Hepatocyte (in vitro differentiated cells): ENCODE measurements at regions not wholly inside any gene's neighbourhood (a gene's known extent, or its start where the extent isn't known, plus 50 kb on each side); places are given as distances from the start of the nearest gene placed in this dataset.
A peak's percentile ranks its signal among the peaks of the same experiment; 100 is the strongest.

Source experiments
- DNase-seq: peaks from one replicate; pipeline ENCODE4 v3.0.0-alpha.2; 2016; ENCODE audit warnings: low spot score
- H2AFZ ChIP-seq: fragments of 200-600 bp; sonication (generic); 2 replicates; pipeline ENCODE4 v1.6.0; 2016; ENCODE audit warnings: antibody characterized with exemption, mild to moderate bottlenecking
- H3K27ac ChIP-seq: fragments of 200-600 bp; sonication (generic); 2 replicates; pipeline ENCODE4 v1.5.1; 2016; ENCODE audit warnings: mild to moderate bottlenecking
- H3K27me3 ChIP-seq: fragments of 200-600 bp; sonication (generic); 2 replicates; pipeline ENCODE4 v1.6.1; 2016
- H3K36me3 ChIP-seq: fragments of 200-600 bp; sonication (generic); replicated peaks from 2 replicates; pipeline ENCODE4 v1.5.1; 2016; ENCODE audit warnings: low read depth; ENCODE audit not compliant: insufficient read depth
- H3K4me1 ChIP-seq: fragments of 200-600 bp; sonication (generic); 2 replicates; pipeline ENCODE4 v1.5.1; 2016; ENCODE audit warnings: mild to moderate bottlenecking, moderate library complexity; ENCODE audit not compliant: insufficient read depth
- H3K4me2 ChIP-seq: fragments of 200-600 bp; sonication (generic); 2 replicates; pipeline ENCODE4 v1.6.0; 2016
- H3K4me3 ChIP-seq: fragments of 200-600 bp; sonication (generic); 2 replicates; pipeline ENCODE4 v1.5.1; 2016; ENCODE audit warnings: mild to moderate bottlenecking
- H3K79me2 ChIP-seq: fragments of 200-600 bp; sonication (generic); 2 replicates; pipeline ENCODE4 v1.6.0; 2017; ENCODE audit warnings: mild to moderate bottlenecking
- H3K9me2 ChIP-seq: fragments of 200-600 bp; sonication (generic); replicated peaks from 2 replicates; pipeline ENCODE4 v1.6.0; 2017; ENCODE audit warnings: mild to moderate bottlenecking; ENCODE audit not compliant: insufficient read depth
- H3K9me3 ChIP-seq: fragments of 200-600 bp; sonication (generic); 2 replicates; pipeline ENCODE4 v1.5.1; 2016; ENCODE audit warnings: low read depth, mild to moderate bottlenecking
- H4K20me1 ChIP-seq: fragments of 200-600 bp; sonication (generic); 2 replicates; pipeline ENCODE4 v1.6.0; 2016; ENCODE audit warnings: mild to moderate bottlenecking; ENCODE audit not compliant: insufficient read depth, poor library complexity, severe bottlenecking
- EZH2 ChIP-seq: fragments of 200-600 bp; sonication (generic); IDR thresholded peaks from 2 replicates; pipeline ENCODE4 v1.6.1; 2016; ENCODE audit warnings: antibody characterized with exemption, mild to moderate bottlenecking, borderline replicate concordance
- EZH2phosphoT487 ChIP-seq: fragments of 200-600 bp; sonication (generic); IDR thresholded peaks from one replicate; pipeline ENCODE4 v1.6.1; 2018; ENCODE audit warnings: antibody characterized with exemption, mild to moderate bottlenecking, low read depth, moderate library complexity; ENCODE audit not compliant: unreplicated experiment, severe bottlenecking
- WGBS: methylation state at CpG from one replicate; pipeline ENCODE4 v1.1.6; 2016; ENCODE audit warnings: low lambda C conversion rate; ENCODE audit errors: missing lambda C conversion rate; 5-methylcytosine and 5-hydroxymethylcytosine counted together
- TF ChIP-seq, protein P1 (sequence below): fragments of 200-600 bp; sonication (generic); IDR thresholded peaks from 2 replicates; pipeline ENCODE4 v1.5.1; 2016; ENCODE audit warnings: antibody characterized with exemption, mild to moderate bottlenecking; ENCODE audit not compliant: poor library complexity

DNA sequence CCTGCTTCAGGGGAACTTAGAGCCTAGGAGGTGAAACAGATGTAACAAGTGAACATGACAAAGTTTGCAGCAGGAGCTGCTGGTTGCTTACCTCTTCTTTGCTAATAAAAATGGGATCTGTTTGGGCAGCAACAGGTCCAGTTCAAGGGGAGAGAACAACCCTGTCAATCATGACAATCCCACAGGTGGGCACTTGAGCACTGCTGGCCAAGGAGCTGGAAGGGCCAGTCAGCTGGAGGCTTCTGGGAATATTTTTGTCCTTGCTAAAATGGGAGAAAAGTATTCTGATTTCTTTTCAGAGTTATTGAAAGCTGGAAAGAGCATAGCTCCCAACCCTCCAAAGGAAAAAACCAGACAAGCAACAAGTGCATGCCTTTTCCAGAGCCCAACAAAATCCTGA is 477.7 kb upstream of the SULF2 start:
- no peak overlapping the region for H3K4me3 ChIP-seq
- TF ChIP-seq, protein P1, sequence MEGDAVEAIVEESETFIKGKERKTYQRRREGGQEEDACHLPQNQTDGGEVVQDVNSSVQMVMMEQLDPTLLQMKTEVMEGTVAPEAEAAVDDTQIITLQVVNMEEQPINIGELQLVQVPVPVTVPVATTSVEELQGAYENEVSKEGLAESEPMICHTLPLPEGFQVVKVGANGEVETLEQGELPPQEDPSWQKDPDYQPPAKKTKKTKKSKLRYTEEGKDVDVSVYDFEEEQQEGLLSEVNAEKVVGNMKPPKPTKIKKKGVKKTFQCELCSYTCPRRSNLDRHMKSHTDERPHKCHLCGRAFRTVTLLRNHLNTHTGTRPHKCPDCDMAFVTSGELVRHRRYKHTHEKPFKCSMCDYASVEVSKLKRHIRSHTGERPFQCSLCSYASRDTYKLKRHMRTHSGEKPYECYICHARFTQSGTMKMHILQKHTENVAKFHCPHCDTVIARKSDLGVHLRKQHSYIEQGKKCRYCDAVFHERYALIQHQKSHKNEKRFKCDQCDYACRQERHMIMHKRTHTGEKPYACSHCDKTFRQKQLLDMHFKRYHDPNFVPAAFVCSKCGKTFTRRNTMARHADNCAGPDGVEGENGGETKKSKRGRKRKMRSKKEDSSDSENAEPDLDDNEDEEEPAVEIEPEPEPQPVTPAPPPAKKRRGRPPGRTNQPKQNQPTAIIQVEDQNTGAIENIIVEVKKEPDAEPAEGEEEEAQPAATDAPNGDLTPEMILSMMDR, result no peak
- H3K4me2 ChIP-seq, result no peak overlapping the region
- DNase-seq, result no peak
- H2AFZ ChIP-seq, result no peak overlapping the region
- H3K36me3 ChIP-seq, result no peaks in the 10 kb centered on the region
- H3K27ac ChIP-seq, result no peak overlapping the region
- no peaks in the 10 kb centered on the region for H4K20me1 ChIP-seq
- H3K27me3 ChIP-seq, result no peaks in the 10 kb centered on the region
- no peaks in the 10 kb centered on the region for H3K79me2 ChIP-seq
- H3K9me2 ChIP-seq, result no peaks in the 10 kb centered on the region
- H3K4me1 ChIP-seq, result no peaks in the 10 kb centered on the region
- H3K9me3 ChIP-seq, result no peaks in the 10 kb centered on the region

DNA sequence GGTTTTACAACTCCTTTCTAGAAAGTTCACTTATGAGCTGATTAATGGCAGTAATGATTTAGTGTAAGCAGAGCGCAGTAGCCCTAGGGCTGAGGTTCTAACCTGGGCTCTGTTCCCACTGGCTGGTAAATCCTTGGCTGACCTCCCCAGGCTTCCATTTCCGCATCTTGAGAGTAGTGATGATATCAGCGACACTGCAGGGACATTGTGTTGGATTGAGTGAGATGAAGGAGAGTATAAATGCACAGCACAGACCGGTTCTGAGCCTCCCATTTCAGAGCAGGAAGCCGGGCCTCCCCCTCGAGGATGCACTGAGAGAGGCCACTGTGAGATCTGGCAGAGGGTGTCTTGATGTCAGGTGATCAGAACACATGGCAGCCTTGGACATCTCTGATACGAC is 477.2 kb upstream of the SULF2 start:
- Histone ChIP-seq H3K9me2 (no peaks in the 10 kb centered on the region), H3K36me3 (no peaks in the 10 kb centered on the region), H3K4me1 (no peaks in the 10 kb centered on the region), H2AFZ (no peak overlapping the region), H3K4me2 (no peak overlapping the region), H3K79me2 (no peaks in the 10 kb centered on the region), H3K27ac (no peak overlapping the region), H3K4me3 (no peak overlapping the region), H3K9me3 (no peaks in the 10 kb centered on the region), H3K27me3 (no peaks in the 10 kb centered on the region), H4K20me1 (no peaks in the 10 kb centered on the region)
- no peak for TF ChIP-seq EZH2phosphoT487
- TF ChIP-seq, protein P1, result no peak
- no peak for TF ChIP-seq EZH2
- WGBS, result 91% methylated on average over 7 of the region's 7 CpGs
- DNase-seq, result no peak

DNA sequence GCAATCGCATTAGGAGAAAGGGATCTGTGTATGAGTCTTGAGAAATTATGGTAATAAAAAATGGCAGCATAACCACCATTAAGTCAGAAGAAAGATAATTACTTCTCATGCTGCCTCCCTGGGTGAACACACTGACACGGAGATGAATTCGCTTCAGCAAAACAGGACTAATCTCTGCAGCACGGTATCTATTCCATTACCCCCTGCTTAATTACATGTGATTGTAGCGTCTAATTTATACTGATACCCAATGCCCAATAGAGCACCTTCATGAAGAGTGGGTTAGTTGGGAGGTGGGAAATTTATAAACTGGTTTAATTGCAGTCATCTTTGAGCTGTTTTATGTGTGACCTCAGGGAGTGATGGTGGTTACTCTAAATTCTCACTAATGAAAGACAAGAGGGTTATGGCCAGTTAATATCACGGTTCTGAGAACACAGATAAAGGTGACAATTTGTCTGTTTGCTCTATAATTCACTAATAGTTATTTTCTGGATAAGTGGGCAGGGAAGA is 476.2 kb upstream of the SULF2 start:
- Histone ChIP-seq H3K4me3 (no peak overlapping the region), H3K27me3 (no peaks in the 10 kb centered on the region), H3K9me2 (no peaks in the 10 kb centered on the region), H2AFZ (no peak overlapping the region), H3K36me3 (no peaks in the 10 kb centered on the region), H3K4me1 (no peaks in the 10 kb centered on the region), H3K27ac (no peak overlapping the region), H3K9me3 (no peaks in the 10 kb centered on the region), H4K20me1 (no peaks in the 10 kb centered on the region), H3K4me2 (no peak overlapping the region), H3K79me2 (no peaks in the 10 kb centered on the region)
- WGBS, result 93% methylated on average over 6 of the region's 6 CpGs
- no peak for DNase-seq
- no peak for TF ChIP-seq EZH2
- TF ChIP-seq EZH2phosphoT487, result no peak
- TF ChIP-seq, protein P1, result no peak

DNA sequence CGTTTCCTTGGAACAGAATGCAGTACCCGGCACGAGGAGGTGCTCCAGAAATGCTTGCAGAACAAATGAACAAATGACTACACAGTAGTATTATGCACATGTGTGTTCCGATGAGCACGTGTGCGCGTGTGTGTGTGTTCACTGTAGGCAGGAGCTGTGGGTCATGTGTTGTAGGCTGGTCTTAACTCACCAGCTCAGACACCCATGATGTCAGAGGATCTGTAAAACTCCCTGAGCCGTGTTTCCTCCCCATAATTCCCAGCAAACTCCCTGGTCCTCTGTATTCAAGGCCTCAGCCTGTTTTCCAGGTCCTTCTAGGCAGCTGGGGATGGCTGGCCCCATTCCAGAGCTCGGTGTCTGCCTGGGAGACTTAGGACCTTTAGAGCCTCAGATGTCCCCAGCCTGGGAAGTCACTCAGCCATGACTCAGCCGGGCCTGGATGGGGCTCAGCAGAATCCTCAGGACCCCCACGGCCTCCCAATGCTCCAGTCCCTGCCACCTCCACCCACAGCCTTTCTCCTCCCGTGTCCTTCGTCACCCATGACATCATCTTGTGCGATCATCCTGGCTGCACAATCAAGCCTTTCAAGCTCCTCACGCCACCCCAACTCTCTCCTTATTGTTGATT is 475.0 kb upstream of the SULF2 start:
- DNase-seq, result peak; percentile 7
- Histone ChIP-seq H4K20me1 (no peaks in the 10 kb centered on the region), H2AFZ (no peak overlapping the region), H3K4me2 (no peak overlapping the region), H3K9me3 (no peaks in the 10 kb centered on the region), H3K27me3 (no peaks in the 10 kb centered on the region), H3K9me2 (no peaks in the 10 kb centered on the region), H3K4me1 (no peaks in the 10 kb centered on the region), H3K4me3 (no peak overlapping the region), H3K79me2 (no peaks in the 10 kb centered on the region), H3K36me3 (no peaks in the 10 kb centered on the region), H3K27ac (no peak overlapping the region)
- TF ChIP-seq EZH2 (no peak), EZH2phosphoT487 (no peak)
- TF ChIP-seq, protein P1, result no peak
- WGBS, result 86% methylated on average over 15 of the region's 15 CpGs
